Liver (tissue), 8 donors: ENCODE measurements at regions not wholly inside any gene's neighbourhood (a gene's known extent, or its start where the extent isn't known, plus 50 kb on each side); places are given as distances from the start of the nearest gene placed in this dataset.

Experiments used
- DNase-seq: peaks from one replicate; pipeline ENCODE4 v3.0.0-alpha.2; 2017; ENCODE audit warnings: low spot score
- H3K27ac ChIP-seq, 2 donors: one replicate each; pipeline ENCODE4 v1.7.0; 2013; ENCODE audit warnings: inconsistent platforms in 2 of 2, low read length in 2 of 2, control low read depth in 1 of 2, low read depth in 1 of 2, mild to moderate bottlenecking in 1 of 2
- H3K27me3 ChIP-seq, 4 donors: one replicate each; pipeline versions ENCODE4 v1.6.1 to v1.7.0; 2013; ENCODE audit warnings: low read length in 3 of 4, inconsistent platforms in 1 of 4, mild to moderate bottlenecking in 1 of 4, moderate library complexity in 1 of 4; ENCODE audit not compliant: control insufficient read depth in 4 of 4, insufficient read depth in 4 of 4
- H3K36me3 ChIP-seq, 4 donors: one replicate each; pipeline versions ENCODE4 v1.6.1 to v1.7.0; 2013; ENCODE audit warnings: low read length in 3 of 4, mild to moderate bottlenecking in 3 of 4, low read depth in 1 of 4, moderate library complexity in 1 of 4; ENCODE audit not compliant: control insufficient read depth in 4 of 4, insufficient read depth in 3 of 4
- H3K4me1 ChIP-seq, 4 donors: one replicate each; pipeline versions ENCODE4 v1.6.1 to v1.7.0; 2013; ENCODE audit warnings: low read length in 3 of 4, mild to moderate bottlenecking in 3 of 4, moderate library complexity in 1 of 4; ENCODE audit not compliant: control insufficient read depth in 4 of 4, insufficient read depth in 4 of 4
- H3K4me3 ChIP-seq, 3 donors: one replicate each; pipeline versions ENCODE4 v1.6.1 to v1.7.0; 2013; ENCODE audit warnings: low read length in 3 of 3, control low read depth in 1 of 3, low read depth in 1 of 3, mild to moderate bottlenecking in 1 of 3
- H3K9ac ChIP-seq, 2 donors: one replicate each; pipeline ENCODE4 v1.7.0; 2013; ENCODE audit warnings: low read length in 2 of 2, mild to moderate bottlenecking in 2 of 2, moderate library complexity in 2 of 2, control low read depth in 1 of 2, low read depth in 1 of 2
- H3K9me3 ChIP-seq, 4 donors: one replicate each; pipeline versions ENCODE4 v1.6.1 to v1.7.0; 2013; ENCODE audit warnings: low read length in 3 of 4; ENCODE audit not compliant: control insufficient read depth in 4 of 4
- EGR1 ChIP-seq, 2 donors: IDR thresholded peaks; 2 replicates each; pipeline ENCODE4 v1.6.1; 2016 to 2018; ENCODE audit warnings: antibody characterized with exemption in 2 of 2, low read depth in 2 of 2
- FOXA1 ChIP-seq: IDR thresholded peaks from 2 replicates; pipeline ENCODE4 v1.6.1; 2016; ENCODE audit warnings: antibody characterized with exemption
- FOXA2 ChIP-seq: IDR thresholded peaks from 2 replicates; pipeline ENCODE4 v1.6.1; 2016; ENCODE audit warnings: antibody characterized with exemption
- GABPA ChIP-seq, 2 donors: IDR thresholded peaks in 1 of 2; conservative IDR thresholded peaks in 1 of 2; 2 replicates each; pipeline ENCODE4 v1.6.1; 2016; ENCODE audit warnings: antibody characterized with exemption in 2 of 2, mild to moderate bottlenecking in 1 of 2, moderate library complexity in 1 of 2
- HNF4A ChIP-seq, 2 donors: conservative IDR thresholded peaks; 2 replicates each; pipeline ENCODE4 v1.6.1; 2016; ENCODE audit warnings: antibody characterized with exemption in 2 of 2, mild to moderate bottlenecking in 2 of 2
- HNF4G ChIP-seq: IDR thresholded peaks from 2 replicates; pipeline ENCODE4 v1.6.1; 2016; ENCODE audit warnings: antibody characterized with exemption
- JUND ChIP-seq, 2 donors: IDR thresholded peaks; 2 replicates each; pipeline ENCODE4 v1.6.1; 2016; ENCODE audit warnings: antibody characterized with exemption in 2 of 2
- NR2F2 ChIP-seq: IDR thresholded peaks from 2 replicates; pipeline ENCODE4 v1.6.1; 2016; ENCODE audit warnings: antibody characterized with exemption
- RAD21 ChIP-seq, 2 donors: IDR thresholded peaks; 2 replicates each; pipeline ENCODE4 v1.6.1; 2016; ENCODE audit warnings: antibody characterized with exemption in 2 of 2, mild to moderate bottlenecking in 2 of 2
- RXRA ChIP-seq, 2 donors: IDR thresholded peaks; 2 replicates each; pipeline ENCODE4 v1.6.1; 2017 to 2018; ENCODE audit warnings: antibody characterized with exemption in 2 of 2, mild to moderate bottlenecking in 1 of 2
- SP1 ChIP-seq: IDR thresholded peaks from 2 replicates; pipeline ENCODE4 v1.6.1; 2018; ENCODE audit warnings: antibody characterized with exemption, mild to moderate bottlenecking
- TAF1 ChIP-seq: conservative IDR thresholded peaks from 2 replicates; pipeline ENCODE4 v1.6.1; 2016; ENCODE audit warnings: antibody characterized with exemption, mild to moderate bottlenecking
- YY1 ChIP-seq: IDR thresholded peaks from 2 replicates; pipeline ENCODE4 v1.6.1; 2016; ENCODE audit warnings: antibody characterized with exemption, mild to moderate bottlenecking
- WGBS: extraction: QIAGEN DNeasy Blood & Tissue Kit; methylation state at CpG from one replicate; pipeline ENCODE4 v1.1.7; 2013; 5-methylcytosine and 5-hydroxymethylcytosine counted together
- TF ChIP-seq, protein P1 (sequence below): IDR thresholded peaks from 2 replicates; pipeline ENCODE4 v1.6.1; 2016; ENCODE audit warnings: antibody characterized with exemption, mild to moderate bottlenecking
- TF ChIP-seq, protein P2 (sequence below): IDR thresholded peaks from 2 replicates; pipeline ENCODE4 v1.6.1; 2016; ENCODE audit warnings: antibody characterized with exemption
- TF ChIP-seq, protein P3 (sequence below): IDR thresholded peaks from 2 replicates; pipeline ENCODE4 v1.6.1; 2016; ENCODE audit warnings: antibody characterized with exemption
- TF ChIP-seq, protein P4 (sequence below): IDR thresholded peaks from 2 replicates; pipeline ENCODE4 v1.6.1; 2016; ENCODE audit warnings: antibody characterized with exemption
- TF ChIP-seq, protein P5 (sequence below): fragments of 150-350 bp; IDR thresholded peaks from 2 replicates; pipeline ENCODE4 v1.5.1; 2017; ENCODE audit warnings: improper control_type of control experiment, low read depth, low read length; ENCODE audit not compliant: missing input control
- donor health status: healthy.
- donor health status: healthy.
- donor health status: healthy.
- donor health status: healthy.
- donor health status: healthy.

DNA sequence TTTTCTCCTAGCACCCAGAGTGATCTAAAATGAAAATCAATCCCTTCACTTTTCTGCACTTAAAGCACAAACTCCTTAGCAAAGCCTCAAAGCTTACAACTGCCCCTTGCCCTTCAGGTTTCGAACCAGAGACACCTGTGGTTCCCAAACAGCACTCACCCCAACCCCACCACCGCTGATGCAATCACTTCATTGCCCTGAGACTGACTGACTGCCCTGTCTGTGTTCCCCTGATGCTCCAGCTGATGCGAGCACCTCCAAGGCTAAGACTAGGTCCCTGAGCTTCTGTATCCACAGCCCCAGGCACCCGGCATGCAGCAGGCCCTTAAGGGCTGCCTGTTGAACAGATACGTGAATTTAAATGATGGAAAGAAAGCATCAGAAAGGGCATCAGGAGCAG, 127.3 kb downstream of the ZNF621 start (continued):
- TF ChIP-seq, protein P1, sequence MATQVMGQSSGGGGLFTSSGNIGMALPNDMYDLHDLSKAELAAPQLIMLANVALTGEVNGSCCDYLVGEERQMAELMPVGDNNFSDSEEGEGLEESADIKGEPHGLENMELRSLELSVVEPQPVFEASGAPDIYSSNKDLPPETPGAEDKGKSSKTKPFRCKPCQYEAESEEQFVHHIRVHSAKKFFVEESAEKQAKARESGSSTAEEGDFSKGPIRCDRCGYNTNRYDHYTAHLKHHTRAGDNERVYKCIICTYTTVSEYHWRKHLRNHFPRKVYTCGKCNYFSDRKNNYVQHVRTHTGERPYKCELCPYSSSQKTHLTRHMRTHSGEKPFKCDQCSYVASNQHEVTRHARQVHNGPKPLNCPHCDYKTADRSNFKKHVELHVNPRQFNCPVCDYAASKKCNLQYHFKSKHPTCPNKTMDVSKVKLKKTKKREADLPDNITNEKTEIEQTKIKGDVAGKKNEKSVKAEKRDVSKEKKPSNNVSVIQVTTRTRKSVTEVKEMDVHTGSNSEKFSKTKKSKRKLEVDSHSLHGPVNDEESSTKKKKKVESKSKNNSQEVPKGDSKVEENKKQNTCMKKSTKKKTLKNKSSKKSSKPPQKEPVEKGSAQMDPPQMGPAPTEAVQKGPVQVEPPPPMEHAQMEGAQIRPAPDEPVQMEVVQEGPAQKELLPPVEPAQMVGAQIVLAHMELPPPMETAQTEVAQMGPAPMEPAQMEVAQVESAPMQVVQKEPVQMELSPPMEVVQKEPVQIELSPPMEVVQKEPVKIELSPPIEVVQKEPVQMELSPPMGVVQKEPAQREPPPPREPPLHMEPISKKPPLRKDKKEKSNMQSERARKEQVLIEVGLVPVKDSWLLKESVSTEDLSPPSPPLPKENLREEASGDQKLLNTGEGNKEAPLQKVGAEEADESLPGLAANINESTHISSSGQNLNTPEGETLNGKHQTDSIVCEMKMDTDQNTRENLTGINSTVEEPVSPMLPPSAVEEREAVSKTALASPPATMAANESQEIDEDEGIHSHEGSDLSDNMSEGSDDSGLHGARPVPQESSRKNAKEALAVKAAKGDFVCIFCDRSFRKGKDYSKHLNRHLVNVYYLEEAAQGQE = no peak

DNA sequence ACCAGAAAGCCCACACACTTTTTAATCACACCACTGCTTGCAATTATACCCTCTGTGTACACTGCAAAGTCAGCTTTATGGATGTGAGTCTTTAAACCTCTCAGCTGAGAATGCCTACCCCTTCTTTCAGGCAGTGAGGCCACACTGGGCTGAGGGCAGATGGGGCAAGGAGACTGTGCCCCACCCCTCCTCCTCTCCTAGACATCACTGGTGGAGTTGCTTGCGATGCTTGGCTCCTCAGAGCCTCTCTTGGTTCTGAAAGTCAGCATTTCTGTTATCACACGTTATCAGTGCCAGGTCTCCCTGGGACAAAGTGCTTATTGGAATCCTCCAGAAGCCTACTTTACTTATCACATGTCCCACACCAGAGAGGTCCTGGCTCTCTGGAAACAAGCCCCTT, 128.2 kb downstream of the ZNF621 start:
- TF ChIP-seq EGR1 (IDR thresholded peaks at IDR 0.05; ENCODE audit: low read depth in 2 of 2) (no peak), GABPA (IDR thresholded peaks at IDR 0.05 in 1 of 2, conservative IDR thresholded peaks at IDR 0.05 in 1 of 2) (no peak), HNF4A (conservative IDR thresholded peaks at IDR 0.05) (no peak), FOXA2 (no peak), JUND (IDR thresholded peaks at IDR 0.05) (no peak), FOXA1 (no peak), HNF4G (no peak), YY1 (no peak), RXRA (IDR thresholded peaks at IDR 0.05) (no peak), RAD21 (IDR thresholded peaks at IDR 0.05) (no peak), NR2F2 (no peak), SP1 (no peak), TAF1 (no peak)
- TF ChIP-seq, protein P2, sequence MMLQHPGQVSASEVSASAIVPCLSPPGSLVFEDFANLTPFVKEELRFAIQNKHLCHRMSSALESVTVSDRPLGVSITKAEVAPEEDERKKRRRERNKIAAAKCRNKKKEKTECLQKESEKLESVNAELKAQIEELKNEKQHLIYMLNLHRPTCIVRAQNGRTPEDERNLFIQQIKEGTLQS = no peak
- TF ChIP-seq, protein P3, sequence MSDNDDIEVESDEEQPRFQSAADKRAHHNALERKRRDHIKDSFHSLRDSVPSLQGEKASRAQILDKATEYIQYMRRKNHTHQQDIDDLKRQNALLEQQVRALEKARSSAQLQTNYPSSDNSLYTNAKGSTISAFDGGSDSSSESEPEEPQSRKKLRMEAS = no peak
- TF ChIP-seq, protein P4, sequence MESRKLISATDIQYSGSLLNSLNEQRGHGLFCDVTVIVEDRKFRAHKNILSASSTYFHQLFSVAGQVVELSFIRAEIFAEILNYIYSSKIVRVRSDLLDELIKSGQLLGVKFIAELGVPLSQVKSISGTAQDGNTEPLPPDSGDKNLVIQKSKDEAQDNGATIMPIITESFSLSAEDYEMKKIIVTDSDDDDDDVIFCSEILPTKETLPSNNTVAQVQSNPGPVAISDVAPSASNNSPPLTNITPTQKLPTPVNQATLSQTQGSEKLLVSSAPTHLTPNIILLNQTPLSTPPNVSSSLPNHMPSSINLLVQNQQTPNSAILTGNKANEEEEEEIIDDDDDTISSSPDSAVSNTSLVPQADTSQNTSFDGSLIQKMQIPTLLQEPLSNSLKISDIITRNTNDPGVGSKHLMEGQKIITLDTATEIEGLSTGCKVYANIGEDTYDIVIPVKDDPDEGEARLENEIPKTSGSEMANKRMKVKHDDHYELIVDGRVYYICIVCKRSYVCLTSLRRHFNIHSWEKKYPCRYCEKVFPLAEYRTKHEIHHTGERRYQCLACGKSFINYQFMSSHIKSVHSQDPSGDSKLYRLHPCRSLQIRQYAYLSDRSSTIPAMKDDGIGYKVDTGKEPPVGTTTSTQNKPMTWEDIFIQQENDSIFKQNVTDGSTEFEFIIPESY = no peak
- TF ChIP-seq, protein P5, sequence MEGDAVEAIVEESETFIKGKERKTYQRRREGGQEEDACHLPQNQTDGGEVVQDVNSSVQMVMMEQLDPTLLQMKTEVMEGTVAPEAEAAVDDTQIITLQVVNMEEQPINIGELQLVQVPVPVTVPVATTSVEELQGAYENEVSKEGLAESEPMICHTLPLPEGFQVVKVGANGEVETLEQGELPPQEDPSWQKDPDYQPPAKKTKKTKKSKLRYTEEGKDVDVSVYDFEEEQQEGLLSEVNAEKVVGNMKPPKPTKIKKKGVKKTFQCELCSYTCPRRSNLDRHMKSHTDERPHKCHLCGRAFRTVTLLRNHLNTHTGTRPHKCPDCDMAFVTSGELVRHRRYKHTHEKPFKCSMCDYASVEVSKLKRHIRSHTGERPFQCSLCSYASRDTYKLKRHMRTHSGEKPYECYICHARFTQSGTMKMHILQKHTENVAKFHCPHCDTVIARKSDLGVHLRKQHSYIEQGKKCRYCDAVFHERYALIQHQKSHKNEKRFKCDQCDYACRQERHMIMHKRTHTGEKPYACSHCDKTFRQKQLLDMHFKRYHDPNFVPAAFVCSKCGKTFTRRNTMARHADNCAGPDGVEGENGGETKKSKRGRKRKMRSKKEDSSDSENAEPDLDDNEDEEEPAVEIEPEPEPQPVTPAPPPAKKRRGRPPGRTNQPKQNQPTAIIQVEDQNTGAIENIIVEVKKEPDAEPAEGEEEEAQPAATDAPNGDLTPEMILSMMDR = no peak
- TF ChIP-seq, protein P1 = no peak
- Histone ChIP-seq H3K27ac (no peak overlapping the region), H3K4me1 (no peaks in the 10 kb centered on the region), H3K4me3 (no peak overlapping the region), H3K9ac (no peak overlapping the region), H3K36me3 (no peaks in the 10 kb centered on the region), H3K27me3 (no peaks in the 10 kb centered on the region), H3K9me3 (no peaks in the 10 kb centered on the region)
- DNase-seq = no peak
- 55% methylated on average over 2 of the region's 2 CpGs for WGBS
